BLaER1 treated with 17β-estradiol and CSF1 and Interleukin-3, amounts not matched to agents 10 nM and 100 nM (cell line): ENCODE measurements at regions not wholly inside any gene's neighbourhood (a gene's known extent, or its start where the extent isn't known, plus 50 kb on each side); places are given as distances from the start of the nearest gene placed in this dataset.
"Not testable (repeated sequence)": the region's sequence is repeated elsewhere in the genome, so short reads cannot be mapped to it uniquely, and the experiment has no call there.

Experiments used
- H3K27ac ChIP-seq, 11 experiments: shearing (Covaris generic); formaldehyde crosslinking; 2 replicates each; pipeline ENCODE4 v1.8.1; 2022
- H3K27me3 ChIP-seq, 11 experiments: shearing (Covaris generic); formaldehyde crosslinking; 2 replicates each; pipeline ENCODE4 v1.8.1; 2022
- H3K36me3 ChIP-seq, 11 experiments: shearing (Covaris generic); formaldehyde crosslinking; 2 replicates each; pipeline ENCODE4 v1.8.1; 2022
- H3K4me1 ChIP-seq, 10 experiments: shearing (Covaris generic); formaldehyde crosslinking; 2 replicates each; pipeline ENCODE4 v1.8.1; 2022
- H3K4me2 ChIP-seq, 11 experiments: shearing (Covaris generic); formaldehyde crosslinking; 2 replicates each; pipeline ENCODE4 v1.8.1; 2022
- H3K4me3 ChIP-seq, 10 experiments: shearing (Covaris generic); formaldehyde crosslinking; 2 replicates each; pipeline ENCODE4 v1.8.1; 2022
- H3K9ac ChIP-seq, 11 experiments: shearing (Covaris generic); formaldehyde crosslinking; 2 replicates each; pipeline ENCODE4 v1.8.1; 2022
- H3K9me3 ChIP-seq, 11 experiments: shearing (Covaris generic); formaldehyde crosslinking; replicated peaks in 1 of 11; 2 replicates each; pipeline ENCODE4 v1.8.1; 2022
- H4K20me1 ChIP-seq, 11 experiments: shearing (Covaris generic); formaldehyde crosslinking; 2 replicates each; pipeline ENCODE4 v1.8.1; 2022
- Cebpa-rat ChIP-seq, 11 experiments: shearing (Covaris generic); IDR thresholded peaks; 2 replicates each; pipeline ENCODE4 v1.8.1; 2022

DNA sequence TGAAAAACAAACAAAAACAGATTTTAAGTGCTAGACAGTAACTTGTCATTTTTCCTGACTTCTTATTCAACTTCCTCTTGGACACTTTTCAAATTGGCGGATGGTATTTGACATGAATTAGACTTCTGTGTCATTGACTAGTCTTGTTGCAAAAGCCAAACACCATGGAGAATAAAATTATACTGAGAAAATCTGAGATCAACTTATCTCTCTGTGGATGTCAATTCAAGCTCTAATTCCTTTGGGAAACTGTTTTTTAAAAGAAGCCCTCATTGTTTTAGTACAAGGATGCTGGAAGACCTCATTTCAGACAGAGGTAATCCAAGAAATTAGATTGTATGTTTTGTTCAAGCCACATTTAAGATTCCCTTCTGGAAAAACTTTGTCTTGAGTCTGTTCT, 831.0 kb downstream of the SEMA5A start:
- H3K27ac ChIP-seq: no peak overlapping the region
- no peak overlapping the region for H3K4me2 ChIP-seq
- TF ChIP-seq Cebpa-rat (IDR thresholded peaks at IDR 0.05): no peak
- no peaks in the 10 kb centered on the region for H3K4me1 ChIP-seq
- no peaks in the 10 kb centered on the region for H3K36me3 ChIP-seq
- H3K27me3 ChIP-seq: no peaks in the 10 kb centered on the region
- no peaks in the 10 kb centered on the region for H4K20me1 ChIP-seq
- 0 out of 22 replicates have a peak, but pooled peaks cover 0 to 4% (median 0%) of the 10 kb centered on the region in 11 experiments for H3K9me3 ChIP-seq
- no peak overlapping the region for H3K4me3 ChIP-seq
- H3K9ac ChIP-seq: no peak overlapping the region

DNA sequence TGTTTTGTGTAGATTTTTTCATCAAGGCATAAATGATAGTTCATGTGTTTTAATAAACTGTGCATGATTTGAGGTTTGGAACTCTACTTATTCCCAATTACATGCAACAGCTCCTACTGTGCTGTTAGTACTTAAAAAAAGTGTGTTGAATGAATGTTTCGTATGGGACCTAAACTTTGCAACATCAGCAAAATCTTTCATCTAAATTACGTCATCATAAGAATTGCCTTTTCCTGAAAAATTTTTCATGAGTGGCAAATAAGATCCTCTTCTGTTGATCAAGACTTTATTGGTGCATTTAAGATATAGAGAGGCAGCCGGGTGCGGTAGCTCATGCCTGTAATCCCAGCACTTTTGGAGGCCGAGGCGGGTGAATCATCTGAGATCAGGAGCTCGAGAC, 826.1 kb downstream of the SEMA5A start:
- Histone ChIP-seq H4K20me1 (no peaks in the 10 kb centered on the region), H3K36me3 (no peaks in the 10 kb centered on the region), H3K9me3 (no peaks in the 10 kb centered on the region), H3K4me2 (no peak overlapping the region), H3K4me1 (no peaks in the 10 kb centered on the region), H3K27ac (no peak overlapping the region), H3K9ac (no peak overlapping the region), H3K4me3 (no peak overlapping the region), H3K27me3 (no peaks in the 10 kb centered on the region)
- no peak for TF ChIP-seq Cebpa-rat (IDR thresholded peaks at IDR 0.05)

- no peaks in the 10 kb centered on the region for H3K4me1 ChIP-seq
- no peaks in the 10 kb centered on the region for H4K20me1 ChIP-seq
- H3K9me3 ChIP-seq: no peaks in the 10 kb centered on the region
- no peak for TF ChIP-seq Cebpa-rat (IDR thresholded peaks at IDR 0.05)
- no peak overlapping the region for H3K4me2 ChIP-seq
- no peaks in the 10 kb centered on the region for H3K36me3 ChIP-seq
- no peaks in the 10 kb centered on the region for H3K27me3 ChIP-seq
- no peak overlapping the region for H3K9ac ChIP-seq
- no peak overlapping the region for H3K4me3 ChIP-seq
- no peak overlapping the region for H3K27ac ChIP-seq
These were observed 825.4 kb downstream of the SEMA5A start for GRCh38 chr5:8720506-8720905.

GRCh38 chr5:8721536-8721935, 824.3 kb downstream of the SEMA5A start:
- Histone ChIP-seq H3K27me3 (no peaks in the 10 kb centered on the region), H3K4me1 (no peaks in the 10 kb centered on the region), H4K20me1 (no peaks in the 10 kb centered on the region), H3K9me3 (peaks cover 0 to 4% (median 0%) of the 10 kb centered on the region in 11 experiments; a peak in 1 of 22 replicates), H3K4me3 (no peak overlapping the region), H3K27ac (no peak overlapping the region), H3K9ac (no peak overlapping the region), H3K36me3 (no peaks in the 10 kb centered on the region), H3K4me2 (no peak overlapping the region)
- no peak for TF ChIP-seq Cebpa-rat (IDR thresholded peaks at IDR 0.05)

- Histone ChIP-seq H3K27ac (no peak overlapping the region), H4K20me1 (no peaks in the 10 kb centered on the region), H3K9ac (no peak overlapping the region), H3K4me2 (no peak overlapping the region), H3K9me3 (peaks cover 6 to 19% (median 14%) of the 10 kb centered on the region in 11 experiments; a peak in 21 of 22 replicates), H3K4me3 (no peak overlapping the region), H3K27me3 (no peaks in the 10 kb centered on the region), H3K36me3 (no peaks in the 10 kb centered on the region), H3K4me1 (no peaks in the 10 kb centered on the region)
- no peak for TF ChIP-seq Cebpa-rat (IDR thresholded peaks at IDR 0.05)
These were observed 819.4 kb downstream of the SEMA5A start for GRCh38 chr5:8726383-8727036.

GRCh38 chr5:8727396-8727795, 818.5 kb downstream of the SEMA5A start:
- no peak overlapping the region for H3K4me3 ChIP-seq
- H3K4me1 ChIP-seq: no peaks in the 10 kb centered on the region
- no peak for TF ChIP-seq Cebpa-rat (IDR thresholded peaks at IDR 0.05)
- no peaks in the 10 kb centered on the region for H4K20me1 ChIP-seq
- no peaks in the 10 kb centered on the region for H3K27me3 ChIP-seq
- no peak overlapping the region for H3K27ac ChIP-seq
- H3K4me2 ChIP-seq: no peak overlapping the region
- no peaks in the 10 kb centered on the region for H3K36me3 ChIP-seq
- peaks cover 6 to 21% (median 14%) of the 10 kb centered on the region in 11 experiments; a peak in 21 of 22 replicates for H3K9me3 ChIP-seq
- no peak overlapping the region for H3K9ac ChIP-seq

DNA sequence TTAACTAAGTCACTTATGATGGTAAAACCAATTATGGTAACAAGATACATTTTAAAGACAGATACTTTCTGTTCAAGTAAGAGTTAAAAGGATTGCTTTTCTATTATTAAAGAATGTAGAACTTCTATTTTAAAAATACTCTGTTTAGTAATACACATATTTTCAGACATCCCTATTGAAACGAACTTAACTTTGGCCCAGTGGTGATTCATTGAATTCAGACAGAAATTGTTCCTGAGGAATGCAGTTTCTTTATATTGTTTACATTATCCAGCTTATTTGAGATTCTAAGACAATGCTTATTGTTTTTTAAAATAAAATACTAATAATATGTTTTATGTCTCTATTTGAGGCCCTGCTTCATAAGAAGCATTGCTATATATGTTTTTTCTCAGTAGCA, 816.4 kb downstream of the SEMA5A start:
- Histone ChIP-seq H3K27me3 (no peaks in the 10 kb centered on the region), H3K4me1 (no peaks in the 10 kb centered on the region), H3K9me3 (peaks cover 6 to 21% (median 14%) of the 10 kb centered on the region in 11 experiments; a peak in 21 of 22 replicates), H3K9ac (no peak overlapping the region), H3K4me3 (no peak overlapping the region), H3K27ac (no peak overlapping the region), H3K4me2 (no peak overlapping the region), H4K20me1 (no peaks in the 10 kb centered on the region), H3K36me3 (no peaks in the 10 kb centered on the region)
- TF ChIP-seq Cebpa-rat (IDR thresholded peaks at IDR 0.05): no peak

DNA sequence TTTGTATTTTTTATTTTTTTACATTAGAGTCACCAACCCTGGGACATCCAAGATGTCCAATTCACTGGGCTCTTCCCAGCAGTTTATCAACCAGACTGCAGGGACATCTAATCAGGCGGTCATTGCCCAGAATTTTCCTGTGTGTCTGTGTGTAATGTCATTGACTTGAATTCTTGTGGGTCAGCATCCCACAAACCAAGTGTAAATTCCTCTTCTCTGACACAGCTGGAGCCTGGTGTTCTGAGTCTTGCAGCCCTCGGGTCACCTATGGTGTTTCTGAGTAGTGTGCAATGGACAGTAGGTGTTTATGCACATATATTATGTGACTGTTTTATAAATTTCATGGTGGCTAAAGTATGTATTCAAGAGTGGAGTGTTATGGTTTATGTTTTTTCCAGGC, 815.7 kb downstream of the SEMA5A start:
- no peak overlapping the region for H3K9ac ChIP-seq
- H3K4me1 ChIP-seq: no peaks in the 10 kb centered on the region
- no peaks in the 10 kb centered on the region for H3K27me3 ChIP-seq
- no peak for TF ChIP-seq Cebpa-rat (IDR thresholded peaks at IDR 0.05)
- no peaks in the 10 kb centered on the region for H4K20me1 ChIP-seq
- H3K27ac ChIP-seq: no peak overlapping the region
- H3K36me3 ChIP-seq: no peaks in the 10 kb centered on the region
- H3K4me3 ChIP-seq: no peak overlapping the region
- peaks cover 6 to 21% (median 14%) of the 10 kb centered on the region in 11 experiments; a peak in 21 of 22 replicates for H3K9me3 ChIP-seq
- no peak overlapping the region for H3K4me2 ChIP-seq

- not testable (repeated sequence) for H3K36me3 ChIP-seq, H4K20me1 ChIP-seq, H3K27me3 ChIP-seq, H3K4me1 ChIP-seq, H3K9ac ChIP-seq, H3K27ac ChIP-seq, H3K4me3 ChIP-seq, H3K4me2 ChIP-seq
- peaks cover 6 to 20% (median 14%) of the 10 kb centered on the region in 11 experiments; a peak in 21 of 22 replicates for H3K9me3 ChIP-seq
These were observed 814.8 kb downstream of the SEMA5A start for GRCh38 chr5:8731110-8731509.

- Histone ChIP-seq H3K36me3 (no peaks in the 10 kb centered on the region), H3K4me2 (no peak overlapping the region), H3K27me3 (no peaks in the 10 kb centered on the region), H4K20me1 (no peaks in the 10 kb centered on the region), H3K27ac (no peak overlapping the region), H3K4me3 (no peak overlapping the region), H3K9ac (no peak overlapping the region), H3K4me1 (no peaks in the 10 kb centered on the region), H3K9me3 (peaks cover 0 to 3% (median 0%) of the 10 kb centered on the region in 11 experiments; a peak in 2 of 22 replicates)
- TF ChIP-seq Cebpa-rat (IDR thresholded peaks at IDR 0.05): no peak
These were observed 805.3 kb downstream of the SEMA5A start for GRCh38 chr5:8740595-8740994.
